ENCODE measurements at regions not wholly inside any gene's neighbourhood (a gene's known extent, or its start where the extent isn't known, plus 50 kb on each side); places are given as distances from the start of the nearest gene placed in this dataset.
"Not testable (repeated sequence)": the region's sequence is repeated elsewhere in the genome, so short reads cannot be mapped to it uniquely, and the experiment has no call there.

GRCh38 chr14:97138801-97139200 is 341.6 kb downstream of the VRK1 start:
- H3K36me3 Mint-ChIP-seq (ENCODE audit: low read depth), result no peaks in the 10 kb centered on the region
- peaks cover 13% of the 10 kb centered on the region for H3K9me3 Mint-ChIP-seq
- intact Hi-C loops (cut with micrococcal nuclease), result no loop called here
- H3K27ac Mint-ChIP-seq, result no peak overlapping the region
- ATAC-seq (ENCODE audit: low read depth) (no peak), DNase-seq (no peak)
- peaks cover 5% of the 10 kb centered on the region for H3K27me3 Mint-ChIP-seq
- ChIA-PET CTCF (no interaction called here), POLR2A (no interaction called here)
- H3K4me3 Mint-ChIP-seq, result no peak overlapping the region
- no peaks in the 10 kb centered on the region for H3K4me1 Mint-ChIP-seq
- TF ChIP-seq CTCF (IDR thresholded peaks at IDR 0.05), result no peak

- no peaks in the 10 kb centered on the region for H3K4me1 Mint-ChIP-seq
- H3K36me3 Mint-ChIP-seq (ENCODE audit: low read depth), result no peaks in the 10 kb centered on the region
- POLR2A ChIA-PET, result no interaction called here
- CTCF ChIA-PET, result no interaction called here
- no peaks in the 10 kb centered on the region for H3K9me3 Mint-ChIP-seq
- H3K27me3 Mint-ChIP-seq, result peaks cover 9% of the 10 kb centered on the region
- H3K27ac Mint-ChIP-seq, result no peak overlapping the region
- intact Hi-C loops (cut with micrococcal nuclease), result no loop called here
- DNase-seq, result no peak
- no peak overlapping the region for H3K4me3 Mint-ChIP-seq
- ATAC-seq (ENCODE audit: low read depth), result no peak
- no peak for TF ChIP-seq CTCF (IDR thresholded peaks at IDR 0.05)
Observed at GRCh38 chr14:97143011-97143410, 345.8 kb downstream of the VRK1 start.

- H3K27ac Mint-ChIP-seq, result no peak overlapping the region
- no peak for TF ChIP-seq CTCF (IDR thresholded peaks at IDR 0.05)
- ATAC-seq (ENCODE audit: low read depth) (no peak), DNase-seq (no peak)
- H3K4me1 Mint-ChIP-seq, result no peaks in the 10 kb centered on the region
- H3K36me3 Mint-ChIP-seq (ENCODE audit: low read depth), result no peaks in the 10 kb centered on the region
- ChIA-PET POLR2A (no interaction called here), CTCF (no interaction called here)
- intact Hi-C loops (cut with micrococcal nuclease), result no loop called here
- H3K4me3 Mint-ChIP-seq, result no peak overlapping the region
- no peaks in the 10 kb centered on the region for H3K9me3 Mint-ChIP-seq
- peaks cover 9% of the 10 kb centered on the region for H3K27me3 Mint-ChIP-seq
Observed at GRCh38 chr14:97143456-97143855, 346.3 kb downstream of the VRK1 start.

- intact Hi-C loops (cut with micrococcal nuclease); H3K27ac Mint-ChIP-seq; H3K4me3 Mint-ChIP-seq; H3K27me3 Mint-ChIP-seq; ATAC-seq (ENCODE audit: low read depth); H3K9me3 Mint-ChIP-seq; H3K36me3 Mint-ChIP-seq (ENCODE audit: low read depth); POLR2A ChIA-PET; DNase-seq; H3K4me1 Mint-ChIP-seq; CTCF ChIA-PET: not testable (repeated sequence)
Observed at GRCh38 chr14:97148021-97148420, 350.8 kb downstream of the VRK1 start.

- DNase-seq (no peak), ATAC-seq (ENCODE audit: low read depth) (no peak)
- H3K4me3 Mint-ChIP-seq, result no peak overlapping the region
- CTCF ChIA-PET, result no interaction called here
- no peaks in the 10 kb centered on the region for H3K36me3 Mint-ChIP-seq (ENCODE audit: low read depth)
- intact Hi-C loops (cut with micrococcal nuclease), result no loop called here
- no peaks in the 10 kb centered on the region for H3K9me3 Mint-ChIP-seq
- no peaks in the 10 kb centered on the region for H3K4me1 Mint-ChIP-seq
- POLR2A ChIA-PET, result no interaction called here
- no peak overlapping the region for H3K27ac Mint-ChIP-seq
- no peak for TF ChIP-seq CTCF (IDR thresholded peaks at IDR 0.05)
- peaks cover 7% of the 10 kb centered on the region for H3K27me3 Mint-ChIP-seq
Observed at GRCh38 chr14:97149775-97150174, 352.6 kb downstream of the VRK1 start.

- ChIA-PET CTCF (no interaction called here), POLR2A (no interaction called here)
- no peak overlapping the region for H3K4me3 Mint-ChIP-seq
- no peaks in the 10 kb centered on the region for H3K4me1 Mint-ChIP-seq
- peaks cover 13% of the 10 kb centered on the region for H3K27me3 Mint-ChIP-seq
- ATAC-seq (ENCODE audit: low read depth) (no peak), DNase-seq (no peak)
- intact Hi-C loops (cut with micrococcal nuclease), result no loop called here
- no peaks in the 10 kb centered on the region for H3K36me3 Mint-ChIP-seq (ENCODE audit: low read depth)
- peaks cover 2% of the 10 kb centered on the region for H3K9me3 Mint-ChIP-seq
- H3K27ac Mint-ChIP-seq, result no peak overlapping the region
- TF ChIP-seq CTCF (IDR thresholded peaks at IDR 0.05), result no peak
Observed at GRCh38 chr14:97153527-97153926, 356.3 kb downstream of the VRK1 start.

Measured in activated B cell treated with CpG ODN at 0.5 μM for 24 hours (primary cell).